Neural cell (in vitro differentiated cells): ENCODE measurements at regions not wholly inside any gene's neighbourhood (a gene's known extent, or its start where the extent isn't known, plus 50 kb on each side); places are given as distances from the start of the nearest gene placed in this dataset.

ENCODE experiments used
- H2AFZ ChIP-seq: fragments of 200-600, 300-800 bp; sonication (generic), shearing (Covaris generic); 2 replicates; pipeline ENCODE4 v1.6.0; 2014; ENCODE audit warnings: low read depth, mild to moderate bottlenecking, antibody characterized with exemption, low read length, moderate library complexity
- H3F3A ChIP-seq: fragments of 200-600 bp; shearing (Covaris generic); 2 replicates; pipeline ENCODE4 v1.6.1; 2016; ENCODE audit warnings: mild to moderate bottlenecking, moderate library complexity, mixed read lengths, antibody characterized with exemption, low read length; ENCODE audit not compliant: insufficient read depth, poor library complexity, severe bottlenecking
- H3K27ac ChIP-seq: fragments of 200-600, 300-800 bp; sonication (generic), shearing (Covaris generic); 2 replicates; pipeline ENCODE4 v1.5.1; 2014; ENCODE audit warnings: mild to moderate bottlenecking, low read length, moderate library complexity
- H3K27me3 ChIP-seq: fragments of 300-800, 200-600 bp; sonication (generic), shearing (Covaris generic); 2 replicates; pipeline ENCODE4 v1.6.0; 2014; ENCODE audit warnings: mild to moderate bottlenecking, low read depth, low read length, moderate library complexity; ENCODE audit not compliant: insufficient read depth
- H3K36me3 ChIP-seq: fragments of 300-800, 200-600 bp; sonication (generic), shearing (Covaris generic); 2 replicates; pipeline ENCODE4 v1.5.1; 2014; ENCODE audit warnings: mild to moderate bottlenecking, antibody characterized with exemption, low read length, moderate library complexity; ENCODE audit not compliant: insufficient read depth
- H3K4me2 ChIP-seq: fragments of 300-800, 200-600 bp; sonication (generic), shearing (Covaris generic); 2 replicates; pipeline ENCODE4 v1.6.0; 2014; ENCODE audit warnings: mild to moderate bottlenecking, low read length
- H3K4me3 ChIP-seq: fragments of 300-800, 200-600 bp; sonication (generic), shearing (Covaris generic); 2 replicates; pipeline ENCODE4 v1.5.1; 2014; ENCODE audit warnings: mild to moderate bottlenecking, low read length, moderate library complexity
- H3K79me2 ChIP-seq: fragments of 200-600 bp; shearing (Covaris generic); replicated peaks from 2 replicates; pipeline ENCODE4 v1.6.0; 2014; ENCODE audit warnings: mild to moderate bottlenecking, low read length, moderate library complexity; ENCODE audit not compliant: insufficient read depth
- H3K9ac ChIP-seq: fragments of 300-800, 200-600 bp; sonication (generic), shearing (Covaris generic); 2 replicates; pipeline ENCODE4 v1.6.1; 2016; ENCODE audit warnings: mild to moderate bottlenecking, low read length, mixed read lengths
- H3K9me2 ChIP-seq: fragments of 200-600 bp; shearing (Covaris generic); 2 replicates; pipeline ENCODE4 v1.6.1; 2016; ENCODE audit warnings: mild to moderate bottlenecking, low read length, mixed read lengths; ENCODE audit not compliant: insufficient read depth
- H3K9me3 ChIP-seq: fragments of 200-600, 300-800 bp; sonication (generic), shearing (Covaris generic); 2 replicates; pipeline ENCODE4 v1.6.1; 2016; ENCODE audit warnings: mild to moderate bottlenecking, mixed run types, low read length, moderate library complexity, mixed read lengths
- H4K20me1 ChIP-seq: fragments of 200-600 bp; shearing (Covaris generic); 2 replicates; pipeline ENCODE4 v1.6.1; 2016; ENCODE audit warnings: mild to moderate bottlenecking, mixed run types; ENCODE audit not compliant: insufficient read depth
- CTCF ChIP-seq: fragments of 450-650 bp; IDR thresholded peaks from 2 replicates; pipeline ENCODE4 v1.5.1; 2014; ENCODE audit warnings: antibody characterized with exemption, mild to moderate bottlenecking, moderate library complexity; ENCODE audit not compliant: poor library complexity, severe bottlenecking
- EP300 ChIP-seq: fragments of 450-650 bp; conservative IDR thresholded peaks from 2 replicates; pipeline ENCODE4 v1.6.1; 2014; ENCODE audit warnings: antibody characterized with exemption, mild to moderate bottlenecking, moderate library complexity; ENCODE audit not compliant: poor library complexity, severe bottlenecking
- EZH2 ChIP-seq: fragments of 200-600, 300-800 bp; shearing (Covaris generic), sonication (generic); IDR thresholded peaks from 2 replicates; pipeline ENCODE4 v1.6.1; 2014; ENCODE audit warnings: antibody characterized with exemption, low read length, borderline replicate concordance, mild to moderate bottlenecking; ENCODE audit not compliant: insufficient read depth, poor library complexity, severe bottlenecking
- MXI1 ChIP-seq: fragments of 450-650 bp; conservative IDR thresholded peaks from 2 replicates; pipeline ENCODE4 v1.6.1; 2014; ENCODE audit warnings: antibody characterized with exemption, mild to moderate bottlenecking; ENCODE audit not compliant: poor library complexity, severe bottlenecking
- POLR2AphosphoS5 ChIP-seq: IDR thresholded peaks from 2 replicates; pipeline ENCODE4 v1.6.1; 2012
- RAD21 ChIP-seq: fragments of 450-650 bp; conservative IDR thresholded peaks from 2 replicates; pipeline ENCODE4 v1.6.1; 2014; ENCODE audit warnings: antibody characterized with exemption, mild to moderate bottlenecking, moderate library complexity
- SMC3 ChIP-seq: fragments of 450-650 bp; conservative IDR thresholded peaks from 2 replicates; pipeline ENCODE4 v1.6.1; 2014; ENCODE audit warnings: antibody characterized with exemption, mild to moderate bottlenecking, moderate library complexity; ENCODE audit not compliant: poor library complexity
- TAF1 ChIP-seq: IDR thresholded peaks from 2 replicates; pipeline ENCODE4 v1.6.1; 2012; ENCODE audit warnings: low read depth
- TF ChIP-seq, protein P1 (sequence below): IDR thresholded peaks from 2 replicates; pipeline ENCODE4 v1.6.1; 2012; ENCODE audit warnings: borderline replicate concordance

GRCh38 chr2:64735504-64735903 is 81.8 kb upstream of the SERTAD2 start:
- H2AFZ ChIP-seq = no peak overlapping the region
- H3K79me2 ChIP-seq = no peaks in the 10 kb centered on the region
- no peaks in the 10 kb centered on the region for H3K9me3 ChIP-seq
- H4K20me1 ChIP-seq = no peaks in the 10 kb centered on the region
- no peaks in the 10 kb centered on the region for H3K36me3 ChIP-seq
- H3K4me2 ChIP-seq = no peak overlapping the region
- TF ChIP-seq CTCF (no peak), TAF1 (no peak), EZH2 (no peak), MXI1 (no peak), SMC3 (no peak), EP300 (no peak), RAD21 (no peak)
- TF ChIP-seq, protein P1, sequence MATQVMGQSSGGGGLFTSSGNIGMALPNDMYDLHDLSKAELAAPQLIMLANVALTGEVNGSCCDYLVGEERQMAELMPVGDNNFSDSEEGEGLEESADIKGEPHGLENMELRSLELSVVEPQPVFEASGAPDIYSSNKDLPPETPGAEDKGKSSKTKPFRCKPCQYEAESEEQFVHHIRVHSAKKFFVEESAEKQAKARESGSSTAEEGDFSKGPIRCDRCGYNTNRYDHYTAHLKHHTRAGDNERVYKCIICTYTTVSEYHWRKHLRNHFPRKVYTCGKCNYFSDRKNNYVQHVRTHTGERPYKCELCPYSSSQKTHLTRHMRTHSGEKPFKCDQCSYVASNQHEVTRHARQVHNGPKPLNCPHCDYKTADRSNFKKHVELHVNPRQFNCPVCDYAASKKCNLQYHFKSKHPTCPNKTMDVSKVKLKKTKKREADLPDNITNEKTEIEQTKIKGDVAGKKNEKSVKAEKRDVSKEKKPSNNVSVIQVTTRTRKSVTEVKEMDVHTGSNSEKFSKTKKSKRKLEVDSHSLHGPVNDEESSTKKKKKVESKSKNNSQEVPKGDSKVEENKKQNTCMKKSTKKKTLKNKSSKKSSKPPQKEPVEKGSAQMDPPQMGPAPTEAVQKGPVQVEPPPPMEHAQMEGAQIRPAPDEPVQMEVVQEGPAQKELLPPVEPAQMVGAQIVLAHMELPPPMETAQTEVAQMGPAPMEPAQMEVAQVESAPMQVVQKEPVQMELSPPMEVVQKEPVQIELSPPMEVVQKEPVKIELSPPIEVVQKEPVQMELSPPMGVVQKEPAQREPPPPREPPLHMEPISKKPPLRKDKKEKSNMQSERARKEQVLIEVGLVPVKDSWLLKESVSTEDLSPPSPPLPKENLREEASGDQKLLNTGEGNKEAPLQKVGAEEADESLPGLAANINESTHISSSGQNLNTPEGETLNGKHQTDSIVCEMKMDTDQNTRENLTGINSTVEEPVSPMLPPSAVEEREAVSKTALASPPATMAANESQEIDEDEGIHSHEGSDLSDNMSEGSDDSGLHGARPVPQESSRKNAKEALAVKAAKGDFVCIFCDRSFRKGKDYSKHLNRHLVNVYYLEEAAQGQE = no peak
- no peak overlapping the region for H3K4me3 ChIP-seq
- no peaks in the 10 kb centered on the region for H3F3A ChIP-seq
- H3K27ac ChIP-seq = no peak overlapping the region
- H3K9me2 ChIP-seq = no peaks in the 10 kb centered on the region
- H3K9ac ChIP-seq = no peak overlapping the region
- H3K27me3 ChIP-seq = no peaks in the 10 kb centered on the region

DNA sequence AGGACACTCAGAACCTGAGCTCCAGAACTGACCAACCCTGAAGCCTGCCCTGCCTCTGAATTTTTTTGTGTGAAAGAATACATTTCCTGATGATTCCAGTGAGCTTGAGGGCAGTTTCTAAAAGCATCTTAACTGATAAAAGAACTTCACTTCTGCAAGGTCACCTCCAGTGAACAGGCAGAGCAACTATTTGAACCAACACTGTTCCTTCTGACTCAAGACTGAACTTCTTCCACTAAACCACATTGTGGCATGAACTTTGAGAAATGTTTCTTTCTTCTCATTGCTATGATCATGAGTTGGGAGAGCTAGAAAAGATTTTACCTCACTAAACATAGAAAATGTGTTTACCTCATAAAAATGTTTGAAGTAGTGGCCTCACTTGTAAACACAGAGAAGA is 83.8 kb upstream of the SERTAD2 start:
- Histone ChIP-seq H3K27ac (no peak overlapping the region), H2AFZ (no peak overlapping the region), H3K9me2 (no peaks in the 10 kb centered on the region), H3K79me2 (no peaks in the 10 kb centered on the region), H3K36me3 (no peaks in the 10 kb centered on the region), H3K27me3 (no peaks in the 10 kb centered on the region), H3K9ac (no peak overlapping the region), H3K4me2 (no peak overlapping the region), H3K9me3 (no peaks in the 10 kb centered on the region), H3F3A (no peaks in the 10 kb centered on the region), H3K4me3 (no peak overlapping the region), H4K20me1 (no peaks in the 10 kb centered on the region)
- no peak for TF ChIP-seq RAD21
- TF ChIP-seq CTCF = no peak
- TF ChIP-seq MXI1 = no peak
- TF ChIP-seq EZH2 = no peak
- TF ChIP-seq EP300 = no peak
- TF ChIP-seq POLR2AphosphoS5 = no peak
- TF ChIP-seq TAF1 = no peak
- TF ChIP-seq, protein P1 = no peak
- TF ChIP-seq SMC3 = no peak
